CD4-positive, alpha-beta memory T cell (primary cell): ENCODE measurements at regions not wholly inside any gene's neighbourhood (a gene's known extent, or its start where the extent isn't known, plus 50 kb on each side); places are given as distances from the start of the nearest gene placed in this dataset.
"Not testable (repeated sequence)": the region's sequence is repeated elsewhere in the genome, so short reads cannot be mapped to it uniquely, and the experiment has no call there.

Source experiments
- CTCF ChIA-PET: fragments of 350-600 bp; sonication (Branson Sonifier 250); formaldehyde crosslinking; loops from one replicate; lab custom pipeline; 2021; ENCODE audit warnings: inconsistent platforms; ENCODE audit not compliant: partially characterized antibody; lab: Charles Lee
- POLR2A ChIA-PET: fragments of 350-600 bp; sonication (Branson Sonifier 250); formaldehyde crosslinking; loops from one replicate; lab custom pipeline; 2021; ENCODE audit not compliant: partially characterized antibody; lab: Charles Lee
- DNase-seq, 5 donors: peaks; one replicate each; pipeline versions ENCODE4 v3.0.0 to v3.0.0-alpha.2; 2020 to 2022; ENCODE audit warnings: mixed read lengths in 1 of 5
- H3K27ac ChIP-seq: one replicate; pipeline ENCODE4 v1.7.0; 2013; ENCODE audit warnings: low read depth, low read length
- H3K27me3 ChIP-seq: 2 replicates; pipeline ENCODE4 v1.7.0; 2013; ENCODE audit warnings: mild to moderate bottlenecking, low read length, moderate library complexity; ENCODE audit not compliant: insufficient read depth
- H3K36me3 ChIP-seq: 2 replicates; pipeline ENCODE4 v1.7.0; 2013; ENCODE audit warnings: mild to moderate bottlenecking, low read length, moderate library complexity; ENCODE audit not compliant: insufficient read depth
- H3K4me1 ChIP-seq: 2 replicates; pipeline ENCODE4 v1.7.0; 2013; ENCODE audit warnings: mild to moderate bottlenecking, low read length, moderate library complexity; ENCODE audit not compliant: insufficient read depth
- H3K4me3 ChIP-seq, 2 donors: one replicate each; pipeline ENCODE4 v1.7.0; 2013; ENCODE audit warnings: low read length in 2 of 2, mild to moderate bottlenecking in 1 of 2
- H3K9me3 ChIP-seq, 2 donors: one replicate each; pipeline ENCODE4 v1.7.0; 2013; ENCODE audit warnings: low read length in 2 of 2, control low read depth in 1 of 2; ENCODE audit not compliant: control insufficient read depth in 1 of 2
- H3K27ac Mint-ChIP-seq, 7 donors: one replicate each; pipeline ENCODE4 v1.8.0; 2020 to 2021; ENCODE audit warnings: mixed read lengths in 7 of 7, mild to moderate bottlenecking in 6 of 7, inconsistent platforms in 3 of 7, moderate library complexity in 3 of 7
- H3K27me3 Mint-ChIP-seq, 2 donors: one replicate each; pipeline ENCODE4 v1.8.0; 2020 to 2021; ENCODE audit warnings: mixed read lengths in 2 of 2
- H3K36me3 Mint-ChIP-seq, 2 donors: one replicate each; pipeline ENCODE4 v1.8.0; 2020 to 2021; ENCODE audit warnings: mixed read lengths in 2 of 2, inconsistent platforms in 1 of 2, mild to moderate bottlenecking in 1 of 2
- H3K4me1 Mint-ChIP-seq, 4 donors: one replicate each; pipeline ENCODE4 v1.8.0; 2020 to 2021; ENCODE audit warnings: mixed read lengths in 4 of 4, mild to moderate bottlenecking in 1 of 4
- H3K4me3 Mint-ChIP-seq, 8 donors: one replicate each; pipeline ENCODE4 v1.8.0; 2020 to 2021; ENCODE audit warnings: mixed read lengths in 8 of 8, mild to moderate bottlenecking in 7 of 8, moderate library complexity in 6 of 8, inconsistent platforms in 3 of 8
- H3K9me3 Mint-ChIP-seq, 8 donors: one replicate each; pipeline ENCODE4 v1.8.0; 2020 to 2021; ENCODE audit warnings: mixed read lengths in 8 of 8, mild to moderate bottlenecking in 5 of 8, inconsistent platforms in 3 of 8, moderate library complexity in 1 of 8
- intact Hi-C: fragments of 100-400 bp; cut with micrococcal nuclease; formaldehyde crosslinking; loops from one replicate; pipeline ENCODE4 v1.15.1; 2023

DNA sequence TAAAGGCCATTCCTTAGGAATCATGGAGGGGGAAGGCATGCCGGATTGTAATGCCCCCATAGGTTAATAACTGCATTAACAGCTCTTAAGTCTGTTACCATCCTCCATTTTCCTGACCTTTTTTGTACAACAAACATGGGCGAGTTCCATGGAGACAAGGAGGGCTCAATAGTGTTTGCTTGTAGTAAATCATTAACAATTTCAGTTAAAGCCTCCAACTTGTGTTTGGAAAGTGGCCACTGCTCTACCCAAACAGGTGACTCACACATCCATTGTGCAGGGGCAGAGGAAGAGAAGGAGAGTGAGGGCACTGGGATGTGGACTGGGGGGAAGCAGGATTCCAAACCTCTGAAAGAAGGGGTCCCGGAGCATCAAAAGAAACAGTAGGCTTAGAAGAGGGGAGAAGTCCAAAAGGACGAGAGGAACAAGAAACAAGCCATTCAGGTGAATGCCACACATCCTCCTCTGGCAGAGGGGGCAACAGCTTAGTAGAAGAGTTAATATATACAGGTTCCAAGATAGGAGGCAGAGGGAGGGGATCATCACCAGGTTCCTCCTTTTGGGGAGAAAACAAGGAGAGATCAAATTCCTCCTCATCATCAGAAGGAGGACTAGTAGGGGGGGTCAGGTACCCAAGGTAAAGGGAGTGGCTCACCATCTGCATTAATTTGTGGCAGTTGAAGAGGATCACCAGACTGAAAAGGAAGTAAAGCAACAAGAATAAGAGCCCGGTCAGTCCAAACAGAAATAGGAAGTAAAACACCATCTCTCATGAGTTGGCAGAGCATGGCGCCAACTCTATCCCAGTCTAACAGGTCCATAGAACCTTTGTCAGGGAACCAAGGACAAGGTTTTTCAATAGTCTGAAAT is 189.4 kb upstream of the RAI14 start:
- not testable (repeated sequence) for H3K27me3 Mint-ChIP-seq
- CTCF ChIA-PET, result interaction anchor here (1.0 kb wide), 1 partner anchor 431 kb away, joined by 3 read pairs; no protein-coding TSS in a partner anchor

DNA sequence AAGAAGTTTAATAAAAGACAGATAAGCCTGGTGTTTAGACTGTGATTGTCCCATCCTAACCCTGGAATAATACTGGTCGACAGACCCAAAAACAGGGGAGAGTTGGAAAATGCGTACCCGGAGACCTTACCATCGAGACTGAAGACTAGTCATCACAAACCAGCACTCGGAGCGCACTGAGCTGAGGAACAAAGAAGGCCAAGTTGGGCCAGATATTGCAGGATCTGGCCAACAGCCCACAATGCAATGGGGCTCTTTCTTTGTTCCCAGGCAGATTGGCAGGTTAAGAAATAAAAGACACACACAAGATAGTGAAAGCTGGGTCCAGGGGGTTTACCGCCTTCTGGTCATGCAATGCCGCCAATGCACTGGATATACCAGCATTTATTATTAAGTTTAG is 188.7 kb upstream of the RAI14 start:
- no peaks in the 10 kb centered on the region for H3K9me3 Mint-ChIP-seq
- intact Hi-C loops, result no loop called here
- POLR2A ChIA-PET, result no interaction called here
- no peaks in the 10 kb centered on the region for H3K9me3 ChIP-seq
- H3K27me3 Mint-ChIP-seq, result peaks cover 7% of the 10 kb centered on the region in 2 donors
- CTCF ChIA-PET, result no interaction called here
- no peak overlapping the region for H3K27ac ChIP-seq
- H3K4me1 Mint-ChIP-seq, result peaks cover 0 to 3% (median 1%) of the 10 kb centered on the region in 4 donors
- H3K4me3 ChIP-seq, result no peak overlapping the region
- no peaks in the 10 kb centered on the region for H3K4me1 ChIP-seq
- DNase-seq, result no peak
- H3K36me3 ChIP-seq, result no peaks in the 10 kb centered on the region
- H3K27ac Mint-ChIP-seq, result peak overlapping the region in 1 of 7 donors; percentile 63
- no peaks in the 10 kb centered on the region for H3K27me3 ChIP-seq
- no peaks in the 10 kb centered on the region for H3K36me3 Mint-ChIP-seq
- H3K4me3 Mint-ChIP-seq, result no peak overlapping the region

More for the DNA sequence above, 189.4 kb upstream of the RAI14 start:
- H3K27ac ChIP-seq, H3K4me1 Mint-ChIP-seq, POLR2A ChIA-PET, intact Hi-C loops, H3K27me3 ChIP-seq, H3K27ac Mint-ChIP-seq, H3K4me3 Mint-ChIP-seq, H3K36me3 Mint-ChIP-seq, H3K9me3 Mint-ChIP-seq, H3K4me1 ChIP-seq, H3K36me3 ChIP-seq, H3K9me3 ChIP-seq, DNase-seq, H3K4me3 ChIP-seq: not testable (repeated sequence)

DNA sequence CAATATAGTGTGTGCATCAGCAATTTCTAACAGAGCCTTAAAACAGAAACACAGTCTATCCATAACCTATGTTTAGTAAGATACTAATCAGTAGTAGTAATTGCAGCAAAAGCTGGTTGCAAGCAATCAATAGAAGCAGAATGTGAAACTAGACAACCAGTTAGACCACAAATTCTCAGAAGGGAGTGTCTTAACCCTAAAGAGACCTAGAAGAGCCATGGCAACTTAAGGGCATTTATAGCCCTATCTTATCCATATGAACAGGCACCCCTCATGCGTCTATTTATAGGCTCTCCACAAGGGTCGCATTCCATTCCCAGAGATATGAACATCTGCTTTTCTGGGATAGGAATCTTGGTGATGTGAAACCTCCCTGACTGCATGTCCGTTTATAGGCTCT is 188.1 kb upstream of the RAI14 start:
- H3K9me3 ChIP-seq, H3K4me3 Mint-ChIP-seq, H3K4me1 ChIP-seq, H3K9me3 Mint-ChIP-seq, H3K27ac Mint-ChIP-seq, H3K27ac ChIP-seq, intact Hi-C loops, DNase-seq, H3K36me3 ChIP-seq, H3K27me3 ChIP-seq, POLR2A ChIA-PET, H3K4me3 ChIP-seq, H3K36me3 Mint-ChIP-seq, H3K27me3 Mint-ChIP-seq, H3K4me1 Mint-ChIP-seq: not testable (repeated sequence)
- CTCF ChIA-PET, result interaction anchor here (0.8 kb wide), 1 partner anchor 8 kb away, joined by 5 read pairs; no protein-coding TSS in a partner anchor

DNA sequence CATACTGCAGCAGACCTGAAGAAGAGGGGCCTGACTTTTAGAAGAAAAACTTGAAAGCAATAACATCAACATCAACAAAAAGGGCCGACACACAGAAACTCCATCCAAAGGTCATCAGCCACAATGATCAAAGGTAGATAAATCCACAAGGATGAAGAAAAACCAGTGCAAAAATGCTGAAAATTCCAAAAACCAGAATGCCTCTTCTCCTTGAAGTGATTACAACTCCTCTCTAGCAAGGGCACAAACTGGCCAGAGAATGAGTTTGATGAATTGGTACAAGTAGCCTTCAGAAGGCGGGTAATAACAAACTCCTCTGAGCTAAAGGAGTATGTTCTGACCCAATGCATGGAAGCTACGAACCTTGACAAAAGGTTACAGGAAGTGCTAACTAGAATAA is 186.2 kb upstream of the RAI14 start:
- Mint-ChIP-seq H3K27ac (no peak overlapping the region), H3K9me3 (no peaks in the 10 kb centered on the region), H3K4me1 (peaks cover 0 to 2% (median under 1%) of the 10 kb centered on the region in 4 donors), H3K27me3 (peaks cover 7% of the 10 kb centered on the region in 2 donors), H3K4me3 (no peak overlapping the region), H3K36me3 (no peaks in the 10 kb centered on the region)
- H3K36me3 ChIP-seq, result no peaks in the 10 kb centered on the region
- ChIA-PET CTCF (interaction anchor here (0.7 to 2.6 kb wide), 2 partner anchors 16 to 22 kb away, joined by 4 to 6 read pairs; no protein-coding TSS in a partner anchor), POLR2A (no interaction called here)
- no peak overlapping the region for H3K4me3 ChIP-seq
- no peaks in the 10 kb centered on the region for H3K4me1 ChIP-seq
- DNase-seq, result no peak
- no peak overlapping the region for H3K27ac ChIP-seq
- no peaks in the 10 kb centered on the region for H3K27me3 ChIP-seq
- intact Hi-C loops, result no loop called here
- no peaks in the 10 kb centered on the region for H3K9me3 ChIP-seq

DNA sequence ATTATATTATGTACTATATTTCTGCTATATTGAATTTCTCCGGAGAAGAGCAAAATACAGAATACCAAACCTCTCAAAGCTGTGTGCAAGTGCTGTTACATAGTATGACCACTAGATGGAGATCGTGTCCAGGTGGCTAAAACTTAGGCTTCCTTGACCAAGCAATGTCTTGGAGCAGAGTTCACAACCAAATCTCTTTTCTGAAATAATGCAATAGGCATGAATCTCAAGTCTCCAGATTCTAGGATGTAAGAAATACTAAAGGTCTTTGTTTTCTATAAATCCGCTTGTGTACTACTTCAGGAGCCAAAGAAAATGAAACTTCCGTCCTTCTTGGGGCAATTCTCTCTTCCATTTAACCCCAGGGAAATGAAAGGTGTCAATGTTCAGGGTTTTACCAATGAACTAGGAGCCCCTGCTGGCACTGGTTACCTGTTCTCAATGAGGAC is 181.5 kb upstream of the RAI14 start:
- Histone ChIP-seq H3K27ac (no peak overlapping the region), H3K27me3 (no peaks in the 10 kb centered on the region), H3K36me3 (no peaks in the 10 kb centered on the region), H3K9me3 (no peaks in the 10 kb centered on the region), H3K4me3 (no peak overlapping the region), H3K4me1 (no peaks in the 10 kb centered on the region)
- POLR2A ChIA-PET, result no interaction called here
- no peak overlapping the region for H3K27ac Mint-ChIP-seq
- peak in 4 of 5 donors; percentile 15 to 28 (median 24) for DNase-seq
- H3K4me3 Mint-ChIP-seq, result no peak overlapping the region
- intact Hi-C loops, result loop anchor here (1.0 kb wide), 2 partner anchors 424 to 529 kb away; no protein-coding TSS in a partner anchor
- CTCF ChIA-PET, result interaction anchor here (0.6 to 4.1 kb wide), 9 partner anchors 10 to 477 kb away, joined by 3 to 36 read pairs (median 5); partner anchors contain the start of gene TTC23L
- no peaks in the 10 kb centered on the region for H3K9me3 Mint-ChIP-seq
- H3K36me3 Mint-ChIP-seq, result no peaks in the 10 kb centered on the region
- peaks cover 0 to 2% (median 0%) of the 10 kb centered on the region in 4 donors for H3K4me1 Mint-ChIP-seq
- peaks cover 7 to 13% of the 10 kb centered on the region in 2 donors for H3K27me3 Mint-ChIP-seq

DNA sequence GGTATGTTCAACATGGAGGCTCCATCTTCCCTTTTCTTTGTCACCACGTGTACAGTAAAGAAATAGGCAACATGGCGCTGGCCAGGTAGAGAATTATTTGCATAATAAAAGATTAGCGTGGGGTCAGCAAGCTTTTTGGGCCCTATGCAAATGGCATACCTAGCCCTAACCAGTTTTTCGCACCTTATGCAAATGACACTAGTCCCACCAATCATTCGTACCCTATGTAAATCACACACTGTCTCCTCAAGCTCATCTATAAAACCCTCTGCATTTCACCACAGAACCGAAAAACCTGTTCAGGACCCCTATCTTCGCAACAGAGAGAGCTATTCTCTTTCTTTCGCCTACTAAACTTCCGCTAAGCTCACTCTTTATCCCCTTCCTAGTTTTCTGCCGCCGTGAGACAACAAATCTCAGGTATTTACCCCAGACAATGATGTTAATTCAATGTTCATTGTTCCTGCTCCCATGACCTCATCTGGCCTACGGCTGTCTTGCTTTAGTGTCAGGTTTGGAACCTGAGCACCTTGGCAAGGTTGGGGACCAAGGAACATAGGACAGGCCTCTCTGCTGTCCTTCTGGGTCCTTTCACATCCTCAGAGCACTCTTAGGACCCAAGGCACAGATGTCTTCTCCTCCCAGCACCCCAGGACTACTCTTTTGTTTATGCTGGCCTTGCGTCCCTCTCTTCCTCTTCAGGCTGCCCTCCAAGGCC is 180.7 kb upstream of the RAI14 start:
- peaks cover 10 to 14% of the 10 kb centered on the region in 2 donors for H3K27me3 Mint-ChIP-seq
- no peaks in the 10 kb centered on the region for H3K36me3 Mint-ChIP-seq
- ChIA-PET POLR2A (no interaction called here), CTCF (interaction anchor here (0.7 to 4.1 kb wide), 11 partner anchors 10 to 428 kb away, joined by 3 to 36 read pairs (median 5); partner anchors contain the start of gene TTC23L)
- Histone ChIP-seq H3K4me1 (no peaks in the 10 kb centered on the region), H3K27ac (no peak overlapping the region), H3K36me3 (no peaks in the 10 kb centered on the region), H3K4me3 (no peak overlapping the region), H3K9me3 (no peaks in the 10 kb centered on the region), H3K27me3 (no peaks in the 10 kb centered on the region)
- no peak overlapping the region for H3K27ac Mint-ChIP-seq
- H3K4me3 Mint-ChIP-seq, result no peak overlapping the region
- peaks cover 0 to 2% (median 0%) of the 10 kb centered on the region in 4 donors for H3K4me1 Mint-ChIP-seq
- no peaks in the 10 kb centered on the region for H3K9me3 Mint-ChIP-seq
- DNase-seq, result no peak
- intact Hi-C loops, result no loop called here
